IMR-90 (cell line): ENCODE measurements at regions not wholly inside any gene's neighbourhood (a gene's known extent, or its start where the extent isn't known, plus 50 kb on each side); places are given as distances from the start of the nearest gene placed in this dataset.

ENCODE experiments used
- BHLHE40 ChIP-seq: fragments of 150-350 bp; IDR thresholded peaks from 2 replicates; pipeline ENCODE4 v1.6.1; 2016; ENCODE audit warnings: mild to moderate bottlenecking, low read depth, low read length
- CEBPB ChIP-seq: IDR thresholded peaks from 2 replicates; pipeline ENCODE4 v1.6.1; 2012; ENCODE audit warnings: low read depth, low read length, improper control_type of control experiment
- MAFK ChIP-seq: IDR thresholded peaks from 2 replicates; pipeline ENCODE4 v1.6.1; 2012; ENCODE audit warnings: low read depth, low read length, improper control_type of control experiment
- MXI1 ChIP-seq: IDR thresholded peaks from 2 replicates; pipeline ENCODE4 v1.6.1; 2012; ENCODE audit warnings: low read depth, mild to moderate bottlenecking, low read length, moderate library complexity, borderline replicate concordance
- NFE2L2 ChIP-seq: fragments of 150-350 bp; IDR thresholded peaks from 2 replicates; pipeline ENCODE4 v1.6.1; 2016; ENCODE audit warnings: low read depth, mild to moderate bottlenecking, low read length
- POLR2A ChIP-seq: IDR thresholded peaks from 2 replicates; pipeline ENCODE4 v1.6.1; 2012; ENCODE audit warnings: mild to moderate bottlenecking, low read depth, low read length
- RAD21 ChIP-seq: IDR thresholded peaks from 2 replicates; pipeline ENCODE4 v1.6.1; 2012; ENCODE audit warnings: low read length, improper control_type of control experiment
- SMC3 ChIP-seq: fragments of 150-350 bp; IDR thresholded peaks from 2 replicates; pipeline ENCODE4 v1.6.1; 2016; ENCODE audit warnings: low read depth, mild to moderate bottlenecking, antibody characterized with exemption, low read length, moderate library complexity
- TF ChIP-seq, protein P1 (sequence below): conservative IDR thresholded peaks from 2 replicates; pipeline ENCODE4 v1.5.1; 2012; ENCODE audit warnings: mild to moderate bottlenecking, low read depth, low read length, improper control_type of control experiment
- TF ChIP-seq, protein P2 (sequence below): fragments of 150-350 bp; IDR thresholded peaks from 2 replicates; pipeline ENCODE4 v1.6.1; 2017; ENCODE audit warnings: mild to moderate bottlenecking, antibody characterized with exemption, low read length, low read depth

DNA sequence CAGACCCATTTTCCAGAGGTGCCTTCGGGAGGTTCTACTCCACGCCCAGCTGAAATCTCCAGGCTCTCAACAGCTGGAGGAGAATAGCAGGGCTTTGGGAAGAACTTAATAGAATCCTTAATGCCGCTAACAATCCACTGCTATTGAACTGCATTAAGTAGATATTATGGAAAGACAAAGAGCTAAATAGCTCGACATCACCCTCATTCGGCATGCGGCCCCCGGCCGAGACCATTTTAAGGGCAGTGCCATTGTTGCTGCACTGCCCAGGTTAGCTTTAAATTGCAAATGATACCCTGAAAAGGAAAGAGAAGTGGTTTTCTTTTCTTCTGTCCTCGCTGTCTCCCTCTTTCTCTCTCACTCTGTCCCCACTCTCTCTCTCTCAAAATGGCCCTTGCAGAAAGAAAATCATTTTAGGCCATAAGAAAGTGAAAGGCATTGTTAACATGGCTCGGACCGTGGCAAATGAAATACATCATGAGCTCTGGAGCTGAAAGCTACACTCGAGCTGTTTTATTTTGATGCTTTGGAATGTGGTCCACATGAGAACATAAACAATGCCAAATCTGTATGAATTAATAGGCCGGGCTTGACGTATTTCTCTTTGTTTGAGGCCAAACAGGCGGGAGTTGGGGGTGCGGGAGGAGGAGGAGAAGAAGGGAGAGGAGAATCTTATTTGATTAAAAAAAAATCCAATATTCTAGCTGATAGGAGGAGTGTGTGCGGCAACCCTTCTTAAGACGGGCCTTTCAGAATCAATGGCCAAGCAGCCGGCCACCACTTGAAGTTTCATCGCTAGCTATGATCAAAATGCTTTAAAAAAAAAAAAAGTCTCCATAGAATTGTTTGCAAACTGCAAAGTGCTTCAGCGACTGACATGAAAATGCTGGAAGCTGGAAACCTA is 298.8 kb upstream of the IRX3 start:
- TF ChIP-seq, protein P1, sequence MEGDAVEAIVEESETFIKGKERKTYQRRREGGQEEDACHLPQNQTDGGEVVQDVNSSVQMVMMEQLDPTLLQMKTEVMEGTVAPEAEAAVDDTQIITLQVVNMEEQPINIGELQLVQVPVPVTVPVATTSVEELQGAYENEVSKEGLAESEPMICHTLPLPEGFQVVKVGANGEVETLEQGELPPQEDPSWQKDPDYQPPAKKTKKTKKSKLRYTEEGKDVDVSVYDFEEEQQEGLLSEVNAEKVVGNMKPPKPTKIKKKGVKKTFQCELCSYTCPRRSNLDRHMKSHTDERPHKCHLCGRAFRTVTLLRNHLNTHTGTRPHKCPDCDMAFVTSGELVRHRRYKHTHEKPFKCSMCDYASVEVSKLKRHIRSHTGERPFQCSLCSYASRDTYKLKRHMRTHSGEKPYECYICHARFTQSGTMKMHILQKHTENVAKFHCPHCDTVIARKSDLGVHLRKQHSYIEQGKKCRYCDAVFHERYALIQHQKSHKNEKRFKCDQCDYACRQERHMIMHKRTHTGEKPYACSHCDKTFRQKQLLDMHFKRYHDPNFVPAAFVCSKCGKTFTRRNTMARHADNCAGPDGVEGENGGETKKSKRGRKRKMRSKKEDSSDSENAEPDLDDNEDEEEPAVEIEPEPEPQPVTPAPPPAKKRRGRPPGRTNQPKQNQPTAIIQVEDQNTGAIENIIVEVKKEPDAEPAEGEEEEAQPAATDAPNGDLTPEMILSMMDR, result no peak
- TF ChIP-seq POLR2A (no peak), MXI1 (no peak), SMC3 (no peak), CEBPB (no peak), MAFK (no peak), BHLHE40 (no peak), NFE2L2 (no peak), RAD21 (no peak)
- TF ChIP-seq, protein P2, sequence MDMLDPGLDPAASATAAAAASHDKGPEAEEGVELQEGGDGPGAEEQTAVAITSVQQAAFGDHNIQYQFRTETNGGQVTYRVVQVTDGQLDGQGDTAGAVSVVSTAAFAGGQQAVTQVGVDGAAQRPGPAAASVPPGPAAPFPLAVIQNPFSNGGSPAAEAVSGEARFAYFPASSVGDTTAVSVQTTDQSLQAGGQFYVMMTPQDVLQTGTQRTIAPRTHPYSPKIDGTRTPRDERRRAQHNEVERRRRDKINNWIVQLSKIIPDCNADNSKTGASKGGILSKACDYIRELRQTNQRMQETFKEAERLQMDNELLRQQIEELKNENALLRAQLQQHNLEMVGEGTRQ, result no peak
